GM23338 (cell line): ENCODE measurements at regions not wholly inside any gene's neighbourhood (a gene's known extent, or its start where the extent isn't known, plus 50 kb on each side); places are given as distances from the start of the nearest gene placed in this dataset.
A peak's percentile ranks its signal among the peaks of the same experiment; 100 is the strongest.

ENCODE experiments used
- ATAC-seq: fragments of 200-7000 bp; cut with Tn5 transposase; 3 replicates; pipeline ENCODE4 v1.9.1; 2020
- DNase-seq: peaks from one replicate; pipeline ENCODE4 v3.0.0-alpha.2; 2015; ENCODE audit warnings: low spot score
- H2AFZ ChIP-seq: fragments of 200-600 bp; sonication (generic); 2 replicates; pipeline ENCODE4 v1.8.0; 2016; ENCODE audit warnings: antibody characterized with exemption, mild to moderate bottlenecking, moderate library complexity
- H3F3A ChIP-seq: fragments of 200-600 bp; sonication (generic); replicated peaks from 2 replicates; pipeline ENCODE4 v1.8.0; 2017; ENCODE audit warnings: antibody characterized with exemption, mixed run types, low read depth
- H3K27ac ChIP-seq: fragments of 200-600 bp; sonication (generic); 2 replicates; pipeline ENCODE4 v1.6.1; 2016; ENCODE audit warnings: low read depth
- H3K27me3 ChIP-seq: fragments of 200-600 bp; sonication (generic); 2 replicates; pipeline ENCODE4 v1.8.0; 2016; ENCODE audit warnings: mild to moderate bottlenecking, mixed run types, moderate library complexity; ENCODE audit not compliant: insufficient read depth
- H3K36me3 ChIP-seq: fragments of 200-600 bp; sonication (generic); 2 replicates; pipeline ENCODE4 v1.8.0; 2016; ENCODE audit warnings: mild to moderate bottlenecking; ENCODE audit not compliant: insufficient read depth
- H3K4me1 ChIP-seq: fragments of 200-600 bp; sonication (generic); 2 replicates; pipeline ENCODE4 v1.8.0; 2016; ENCODE audit warnings: mild to moderate bottlenecking, moderate library complexity; ENCODE audit not compliant: insufficient read depth
- H3K4me2 ChIP-seq: fragments of 200-600 bp; sonication (generic); 2 replicates; pipeline ENCODE4 v1.7.1; 2017; ENCODE audit warnings: mixed run types
- H3K4me3 ChIP-seq: fragments of 200-600 bp; sonication (generic); 2 replicates; pipeline ENCODE4 v1.6.1; 2016; ENCODE audit warnings: mixed run types
- H3K79me2 ChIP-seq: fragments of 200-600 bp; sonication (generic); replicated peaks from 2 replicates; pipeline ENCODE4 v1.8.0; 2017; ENCODE audit warnings: mild to moderate bottlenecking; ENCODE audit not compliant: insufficient read depth
- H3K9me2 ChIP-seq: fragments of 200-600 bp; sonication (generic); 2 replicates; pipeline ENCODE4 v1.8.0; 2017; ENCODE audit not compliant: insufficient read depth
- H4K20me1 ChIP-seq: fragments of 200-600 bp; sonication (generic); replicated peaks from 2 replicates; pipeline ENCODE4 v1.8.0; 2017; ENCODE audit warnings: mild to moderate bottlenecking; ENCODE audit not compliant: insufficient read depth
- H3K27ac Mint-ChIP-seq: 2 replicates; pipeline ENCODE4 v1.8.0; 2020; ENCODE audit warnings: inconsistent platforms, mild to moderate bottlenecking, moderate library complexity, mixed read lengths
- H3K27me3 Mint-ChIP-seq: 3 replicates; pipeline ENCODE4 v1.8.0; 2022; ENCODE audit warnings: low read depth, mild to moderate bottlenecking, moderate library complexity, mixed read lengths, inconsistent platforms; ENCODE audit not compliant: insufficient read depth, poor library complexity
- H3K36me3 Mint-ChIP-seq: 3 replicates; pipeline ENCODE4 v1.8.0; 2021; ENCODE audit warnings: low read depth, mild to moderate bottlenecking, inconsistent platforms, moderate library complexity, mixed read lengths
- H3K4me1 Mint-ChIP-seq: 3 replicates; pipeline ENCODE4 v1.8.0; 2020; ENCODE audit warnings: mild to moderate bottlenecking, inconsistent platforms, mixed read lengths
- H3K4me3 Mint-ChIP-seq: 3 replicates; pipeline ENCODE4 v1.8.0; 2021; ENCODE audit warnings: moderate library complexity, mild to moderate bottlenecking, inconsistent platforms, mixed read lengths
- H3K9me3 Mint-ChIP-seq: 3 replicates; pipeline ENCODE4 v1.8.0; 2020; ENCODE audit warnings: moderate library complexity, mild to moderate bottlenecking, inconsistent platforms, mixed read lengths
- CREB1 ChIP-seq: fragments of 250-450 bp; sonication (Bioruptor Pico); IDR thresholded peaks from 2 replicates; pipeline ENCODE4 v1.5.0; 2020; ENCODE audit warnings: low read depth, mild to moderate bottlenecking, moderate library complexity
- EZH2 ChIP-seq: fragments of 200-600 bp; sonication (generic); IDR thresholded peaks from one replicate; pipeline ENCODE4 v1.8.0; 2017; ENCODE audit warnings: antibody characterized with exemption, mild to moderate bottlenecking, low read depth; ENCODE audit not compliant: unreplicated experiment
- EZH2phosphoT487 ChIP-seq: fragments of 200-600 bp; sonication (generic); IDR thresholded peaks from one replicate; pipeline ENCODE4 v1.8.1; 2018; ENCODE audit warnings: antibody characterized with exemption; ENCODE audit not compliant: unreplicated experiment
- JUNB ChIP-seq: IDR thresholded peaks from one replicate; pipeline ENCODE4 v1.6.1; 2016; ENCODE audit warnings: antibody characterized with exemption; ENCODE audit not compliant: unreplicated experiment
- NANOG ChIP-seq: IDR thresholded peaks from 2 replicates; pipeline ENCODE4 v1.6.1; 2016; ENCODE audit warnings: antibody characterized with exemption, borderline replicate concordance
- POLR2AphosphoS5 ChIP-seq: IDR thresholded peaks from 2 replicates; pipeline ENCODE4 v1.6.1; 2016; ENCODE audit warnings: antibody characterized with exemption, low read depth
- STAT1 ChIP-seq: IDR thresholded peaks from one replicate; pipeline ENCODE4 v1.6.1; 2016; ENCODE audit warnings: antibody characterized with exemption; ENCODE audit not compliant: unreplicated experiment
- ZNF331 ChIP-seq: fragments of 250-450 bp; sonication (Bioruptor Pico); IDR thresholded peaks from 2 replicates; pipeline ENCODE4 v1.5.0; 2020; ENCODE audit warnings: low read depth, mild to moderate bottlenecking, moderate library complexity
- TF ChIP-seq, protein P1 (sequence below): fragments of 250-450 bp; sonication (Bioruptor Pico); IDR thresholded peaks from 2 replicates; pipeline ENCODE4 v1.5.0; 2020; ENCODE audit warnings: mild to moderate bottlenecking, moderate library complexity
- TF ChIP-seq, protein P2 (sequence below): IDR thresholded peaks from 2 replicates; pipeline ENCODE4 v1.6.1; 2016; ENCODE audit warnings: antibody characterized with exemption

DNA sequence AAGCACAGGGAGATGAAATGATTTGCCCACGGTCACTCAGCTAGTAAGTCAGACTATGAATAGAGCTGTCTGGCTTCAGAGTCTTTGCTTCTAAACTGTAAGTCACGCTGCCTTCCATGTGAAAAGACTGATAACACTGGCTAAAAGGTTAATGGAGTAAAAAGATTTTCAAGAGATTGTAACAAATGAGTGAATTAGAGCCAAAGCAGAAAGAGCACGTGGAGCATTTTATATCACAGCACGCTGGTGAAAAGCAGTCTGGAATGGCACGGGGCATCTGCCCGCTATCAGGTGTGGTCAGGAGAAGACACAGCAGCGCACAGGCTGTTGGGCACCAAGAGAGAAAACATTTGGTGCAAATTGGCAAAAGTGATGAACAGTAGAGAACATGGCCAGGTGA lies 144.8 kb upstream of the GALNT2 start (continued):
- TF ChIP-seq, protein P1, sequence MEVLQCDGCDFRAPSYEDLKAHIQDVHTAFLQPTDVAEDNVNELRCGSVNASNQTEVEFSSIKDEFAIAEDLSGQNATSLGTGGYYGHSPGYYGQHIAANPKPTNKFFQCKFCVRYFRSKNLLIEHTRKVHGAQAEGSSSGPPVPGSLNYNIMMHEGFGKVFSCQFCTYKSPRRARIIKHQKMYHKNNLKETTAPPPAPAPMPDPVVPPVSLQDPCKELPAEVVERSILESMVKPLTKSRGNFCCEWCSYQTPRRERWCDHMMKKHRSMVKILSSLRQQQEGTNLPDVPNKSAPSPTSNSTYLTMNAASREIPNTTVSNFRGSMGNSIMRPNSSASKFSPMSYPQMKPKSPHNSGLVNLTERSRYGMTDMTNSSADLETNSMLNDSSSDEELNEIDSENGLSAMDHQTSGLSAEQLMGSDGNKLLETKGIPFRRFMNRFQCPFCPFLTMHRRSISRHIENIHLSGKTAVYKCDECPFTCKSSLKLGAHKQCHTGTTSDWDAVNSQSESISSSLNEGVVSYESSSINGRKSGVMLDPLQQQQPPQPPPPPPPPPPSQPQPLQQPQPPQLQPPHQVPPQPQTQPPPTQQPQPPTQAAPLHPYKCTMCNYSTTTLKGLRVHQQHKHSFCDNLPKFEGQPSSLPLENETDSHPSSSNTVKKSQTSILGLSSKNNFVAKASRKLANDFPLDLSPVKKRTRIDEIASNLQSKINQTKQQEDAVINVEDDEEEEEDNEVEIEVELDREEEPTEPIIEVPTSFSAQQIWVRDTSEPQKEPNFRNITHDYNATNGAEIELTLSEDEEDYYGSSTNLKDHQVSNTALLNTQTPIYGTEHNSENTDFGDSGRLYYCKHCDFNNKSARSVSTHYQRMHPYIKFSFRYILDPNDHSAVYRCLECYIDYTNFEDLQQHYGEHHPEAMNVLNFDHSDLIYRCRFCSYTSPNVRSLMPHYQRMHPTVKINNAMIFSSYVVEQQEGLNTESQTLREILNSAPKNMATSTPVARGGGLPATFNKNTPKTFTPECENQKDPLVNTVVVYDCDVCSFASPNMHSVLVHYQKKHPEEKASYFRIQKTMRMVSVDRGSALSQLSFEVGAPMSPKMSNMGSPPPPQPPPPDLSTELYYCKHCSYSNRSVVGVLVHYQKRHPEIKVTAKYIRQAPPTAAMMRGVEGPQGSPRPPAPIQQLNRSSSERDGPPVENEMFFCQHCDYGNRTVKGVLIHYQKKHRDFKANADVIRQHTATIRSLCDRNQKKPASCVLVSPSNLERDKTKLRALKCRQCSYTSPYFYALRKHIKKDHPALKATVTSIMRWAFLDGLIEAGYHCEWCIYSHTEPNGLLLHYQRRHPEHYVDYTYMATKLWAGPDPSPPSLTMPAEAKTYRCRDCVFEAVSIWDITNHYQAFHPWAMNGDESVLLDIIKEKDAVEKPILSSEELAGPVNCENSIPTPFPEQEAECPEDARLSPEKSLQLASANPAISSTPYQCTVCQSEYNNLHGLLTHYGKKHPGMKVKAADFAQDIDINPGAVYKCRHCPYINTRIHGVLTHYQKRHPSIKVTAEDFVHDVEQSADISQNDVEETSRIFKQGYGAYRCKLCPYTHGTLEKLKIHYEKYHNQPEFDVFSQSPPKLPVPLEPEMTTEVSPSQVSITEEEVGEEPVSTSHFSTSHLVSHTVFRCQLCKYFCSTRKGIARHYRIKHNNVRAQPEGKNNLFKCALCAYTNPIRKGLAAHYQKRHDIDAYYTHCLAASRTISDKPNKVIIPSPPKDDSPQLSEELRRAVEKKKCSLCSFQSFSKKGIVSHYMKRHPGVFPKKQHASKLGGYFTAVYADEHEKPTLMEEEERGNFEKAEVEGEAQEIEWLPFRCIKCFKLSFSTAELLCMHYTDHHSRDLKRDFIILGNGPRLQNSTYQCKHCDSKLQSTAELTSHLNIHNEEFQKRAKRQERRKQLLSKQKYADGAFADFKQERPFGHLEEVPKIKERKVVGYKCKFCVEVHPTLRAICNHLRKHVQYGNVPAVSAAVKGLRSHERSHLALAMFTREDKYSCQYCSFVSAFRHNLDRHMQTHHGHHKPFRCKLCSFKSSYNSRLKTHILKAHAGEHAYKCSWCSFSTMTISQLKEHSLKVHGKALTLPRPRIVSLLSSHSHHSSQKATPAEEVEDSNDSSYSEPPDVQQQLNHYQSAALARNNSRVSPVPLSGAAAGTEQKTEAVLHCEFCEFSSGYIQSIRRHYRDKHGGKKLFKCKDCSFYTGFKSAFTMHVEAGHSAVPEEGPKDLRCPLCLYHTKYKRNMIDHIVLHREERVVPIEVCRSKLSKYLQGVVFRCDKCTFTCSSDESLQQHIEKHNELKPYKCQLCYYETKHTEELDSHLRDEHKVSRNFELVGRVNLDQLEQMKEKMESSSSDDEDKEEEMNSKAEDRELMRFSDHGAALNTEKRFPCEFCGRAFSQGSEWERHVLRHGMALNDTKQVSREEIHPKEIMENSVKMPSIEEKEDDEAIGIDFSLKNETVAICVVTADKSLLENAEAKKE (CRISPR knock-in tag), result no peak
- TF ChIP-seq ZNF331 (CRISPR knock-in tag), result no peak
- no peak for TF ChIP-seq NANOG
- TF ChIP-seq, protein P2, sequence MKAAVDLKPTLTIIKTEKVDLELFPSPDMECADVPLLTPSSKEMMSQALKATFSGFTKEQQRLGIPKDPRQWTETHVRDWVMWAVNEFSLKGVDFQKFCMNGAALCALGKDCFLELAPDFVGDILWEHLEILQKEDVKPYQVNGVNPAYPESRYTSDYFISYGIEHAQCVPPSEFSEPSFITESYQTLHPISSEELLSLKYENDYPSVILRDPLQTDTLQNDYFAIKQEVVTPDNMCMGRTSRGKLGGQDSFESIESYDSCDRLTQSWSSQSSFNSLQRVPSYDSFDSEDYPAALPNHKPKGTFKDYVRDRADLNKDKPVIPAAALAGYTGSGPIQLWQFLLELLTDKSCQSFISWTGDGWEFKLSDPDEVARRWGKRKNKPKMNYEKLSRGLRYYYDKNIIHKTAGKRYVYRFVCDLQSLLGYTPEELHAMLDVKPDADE, result no peak
- no peak for TF ChIP-seq EZH2
- TF ChIP-seq STAT1, result no peak
- no peak for TF ChIP-seq POLR2AphosphoS5
- TF ChIP-seq CREB1 (CRISPR knock-in tag), result no peak

DNA sequence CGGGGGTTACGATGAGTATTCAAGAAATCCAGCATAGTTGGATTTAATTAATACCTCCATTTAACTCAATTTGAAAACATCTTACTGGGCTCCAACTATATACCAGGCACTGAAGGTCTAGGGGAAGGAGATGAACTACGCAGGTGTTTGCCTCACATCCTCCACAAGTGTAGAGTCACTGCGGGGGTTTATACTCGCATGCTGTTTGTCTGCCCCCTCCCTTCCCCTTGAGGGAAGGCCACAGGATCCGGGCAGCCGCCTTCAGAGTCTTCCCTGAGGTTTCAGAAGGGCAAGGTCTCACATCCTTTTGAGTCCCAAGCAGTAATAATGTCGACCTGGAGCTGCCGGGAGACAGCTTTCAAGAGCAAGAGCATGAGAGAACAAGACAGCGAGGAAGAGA lies 142.4 kb upstream of the GALNT2 start:
- no peaks in the 10 kb centered on the region for H3K36me3 Mint-ChIP-seq
- H4K20me1 ChIP-seq, result no peaks in the 10 kb centered on the region
- H3K4me2 ChIP-seq, result no peak overlapping the region
- DNase-seq, result no peak
- no peaks in the 10 kb centered on the region for H3K9me2 ChIP-seq
- peaks cover 1% of the 10 kb centered on the region for H3K27me3 Mint-ChIP-seq
- H3K9me3 Mint-ChIP-seq, result no peaks in the 10 kb centered on the region; the same call in 2 of the 3 replicates
- H3K4me1 Mint-ChIP-seq, result peaks cover 8% of the 10 kb centered on the region
- ATAC-seq, result peak; percentile 50; the same call in 2 of the 3 replicates
- no peaks in the 10 kb centered on the region for H3K4me1 ChIP-seq
- H3K4me3 ChIP-seq, result no peak overlapping the region
- H3F3A ChIP-seq, result no peaks in the 10 kb centered on the region
- H3K27me3 ChIP-seq, result no peaks in the 10 kb centered on the region
- 0 out of 2 replicates have a peak overlapping the region, but pooled peaks have one; percentile 47 for H2AFZ ChIP-seq
- no peak overlapping the region for H3K4me3 Mint-ChIP-seq
- H3K79me2 ChIP-seq, result no peaks in the 10 kb centered on the region
- H3K27ac ChIP-seq, result no peak overlapping the region
- H3K36me3 ChIP-seq, result no peaks in the 10 kb centered on the region
- no peak overlapping the region for H3K27ac Mint-ChIP-seq
- no peak for TF ChIP-seq JUNB
- TF ChIP-seq STAT1, result no peak
- TF ChIP-seq, protein P1 (CRISPR knock-in tag), result no peak
- TF ChIP-seq EZH2phosphoT487, result no peak
